WTC11 (cell line): ENCODE measurements at regions not wholly inside any gene's neighbourhood (a gene's known extent, or its start where the extent isn't known, plus 50 kb on each side); places are given as distances from the start of the nearest gene placed in this dataset.

Experiments used
- ATAC-seq: fragments of 200-7000 bp; cut with Tn5 transposase; 2 replicates; pipeline ENCODE4 v1.10.0; 2021; ENCODE audit warnings: mild to moderate bottlenecking, moderate library complexity
- CTCF ChIA-PET: fragments of 300-600 bp; sonication (Branson Sonifier 250); formaldehyde crosslinking; loops from one replicate; lab custom pipeline; 2021; ENCODE audit warnings: antibody characterized with exemption; lab: Charles Lee
- POLR2A ChIA-PET: fragments of 350-600 bp; sonication (Branson Sonifier 250); formaldehyde crosslinking; loops from one replicate; lab custom pipeline; 2021; ENCODE audit warnings: antibody characterized with exemption; lab: Charles Lee
- DNase-seq: peaks from one replicate; pipeline ENCODE4 v3.0.0; 2021; ENCODE audit warnings: low spot score
- H3K27ac Mint-ChIP-seq: 2 replicates; pipeline ENCODE4 v1.8.0; 2021; ENCODE audit warnings: mixed read lengths
- H3K27me3 Mint-ChIP-seq: 2 replicates; pipeline ENCODE4 v1.8.0; 2021; ENCODE audit warnings: low read depth, mild to moderate bottlenecking, moderate library complexity, mixed read lengths
- H3K36me3 Mint-ChIP-seq: 2 replicates; pipeline ENCODE4 v1.8.0; 2021; ENCODE audit warnings: mixed read lengths
- H3K4me1 Mint-ChIP-seq: 2 replicates; pipeline ENCODE4 v1.8.0; 2022; ENCODE audit warnings: mixed read lengths
- H3K4me3 Mint-ChIP-seq: 2 replicates; pipeline ENCODE4 v1.8.0; 2021; ENCODE audit warnings: mild to moderate bottlenecking, moderate library complexity, mixed read lengths
- H3K9me3 Mint-ChIP-seq: 2 replicates; pipeline ENCODE4 v1.8.0; 2021; ENCODE audit warnings: mixed read lengths
- ELF4 ChIP-seq: sonication (generic); formaldehyde crosslinking; IDR thresholded peaks from 2 replicates; pipeline ENCODE4 v1.8.1; 2022; ENCODE audit warnings: low read depth, mild to moderate bottlenecking, moderate library complexity, missing genetic modification reagents
- EMX1 ChIP-seq: fragments of 250-450 bp; sonication (Bioruptor Pico); IDR thresholded peaks from 2 replicates; pipeline ENCODE4 v1.8.0; 2021; ENCODE audit warnings: mild to moderate bottlenecking
- ETV6 ChIP-seq: sonication (generic); formaldehyde crosslinking; IDR thresholded peaks from 2 replicates; pipeline ENCODE4 v1.8.1; 2022; ENCODE audit warnings: mild to moderate bottlenecking, missing genetic modification reagents
- FOXK1 ChIP-seq: sonication (generic); formaldehyde crosslinking; IDR thresholded peaks from 2 replicates; pipeline ENCODE4 v1.8.0; 2022; ENCODE audit warnings: mild to moderate bottlenecking, moderate library complexity, missing genetic modification reagents
- FOXP1 ChIP-seq: sonication (generic); formaldehyde crosslinking; IDR thresholded peaks from 2 replicates; pipeline ENCODE4 v1.8.0; 2022; ENCODE audit warnings: missing genetic modification reagents, mild to moderate bottlenecking, moderate library complexity, borderline replicate concordance
- JUN ChIP-seq: sonication (generic); formaldehyde crosslinking; IDR thresholded peaks from 2 replicates; pipeline ENCODE4 v1.8.0; 2023; ENCODE audit warnings: mild to moderate bottlenecking, missing genetic modification reagents
- MYBL2 ChIP-seq: sonication (generic); formaldehyde crosslinking; IDR thresholded peaks from 2 replicates; pipeline ENCODE4 v1.8.1; 2023; ENCODE audit warnings: mild to moderate bottlenecking, moderate library complexity, missing genetic modification reagents
- NR1H2 ChIP-seq: sonication (generic); formaldehyde crosslinking; IDR thresholded peaks from 2 replicates; pipeline ENCODE4 v1.9.0; 2021; ENCODE audit warnings: mild to moderate bottlenecking, moderate library complexity, missing genetic modification reagents
- OVOL2 ChIP-seq: fragments of 250-450 bp; sonication (Bioruptor Pico); IDR thresholded peaks from 2 replicates; pipeline ENCODE4 v1.9.0; 2021; ENCODE audit warnings: mild to moderate bottlenecking, borderline replicate concordance
- SMAD3 ChIP-seq: sonication (generic); formaldehyde crosslinking; IDR thresholded peaks from 2 replicates; pipeline ENCODE4 v1.8.0; 2022; ENCODE audit warnings: missing genetic modification reagents, mild to moderate bottlenecking, borderline replicate concordance
- ZNF232 ChIP-seq: sonication (generic); formaldehyde crosslinking; IDR thresholded peaks from 2 replicates; pipeline ENCODE4 v1.8.0; 2022; ENCODE audit warnings: mild to moderate bottlenecking, missing genetic modification reagents
- ZNF671 ChIP-seq: fragments of 250-450 bp; sonication (Bioruptor Pico); IDR thresholded peaks from 2 replicates; pipeline ENCODE4 v1.8.0; 2021; ENCODE audit warnings: mild to moderate bottlenecking
- TF ChIP-seq, protein P1 (sequence below): sonication (generic); formaldehyde crosslinking; IDR thresholded peaks from 2 replicates; pipeline ENCODE4 v1.8.1; 2023; ENCODE audit warnings: mild to moderate bottlenecking, moderate library complexity, missing genetic modification reagents
- TF ChIP-seq, protein P2 (sequence below): sonication (generic); formaldehyde crosslinking; IDR thresholded peaks from 2 replicates; pipeline ENCODE4 v1.8.1; 2023; ENCODE audit warnings: mild to moderate bottlenecking, missing genetic modification reagents
- TF ChIP-seq, protein P3 (sequence below): fragments of 250-450 bp; sonication (Bioruptor Pico); IDR thresholded peaks from 2 replicates; pipeline ENCODE4 v1.9.0; 2021; ENCODE audit warnings: mild to moderate bottlenecking, borderline replicate concordance
- TF ChIP-seq, protein P4 (sequence below): fragments of 250-450 bp; sonication (Bioruptor Pico); IDR thresholded peaks from 2 replicates; pipeline ENCODE4 v1.9.0; 2021; ENCODE audit warnings: mild to moderate bottlenecking
- TF ChIP-seq, protein P5 (sequence below): sonication (generic); formaldehyde crosslinking; conservative IDR thresholded peaks from 2 replicates; pipeline ENCODE4 v1.8.1; 2022; ENCODE audit warnings: mild to moderate bottlenecking, missing genetic modification reagents
- TF ChIP-seq, protein P6 (sequence below): sonication (generic); formaldehyde crosslinking; conservative IDR thresholded peaks from 2 replicates; pipeline ENCODE4 v1.8.1; 2023; ENCODE audit warnings: mild to moderate bottlenecking, low read depth, missing genetic modification reagents, moderate library complexity
- TF ChIP-seq, protein P7 (sequence below): fragments of 250-450 bp; sonication (Bioruptor Pico); IDR thresholded peaks from 2 replicates; pipeline ENCODE4 v1.9.0; 2021; ENCODE audit warnings: moderate library complexity, mild to moderate bottlenecking, inconsistent platforms, borderline replicate concordance

DNA sequence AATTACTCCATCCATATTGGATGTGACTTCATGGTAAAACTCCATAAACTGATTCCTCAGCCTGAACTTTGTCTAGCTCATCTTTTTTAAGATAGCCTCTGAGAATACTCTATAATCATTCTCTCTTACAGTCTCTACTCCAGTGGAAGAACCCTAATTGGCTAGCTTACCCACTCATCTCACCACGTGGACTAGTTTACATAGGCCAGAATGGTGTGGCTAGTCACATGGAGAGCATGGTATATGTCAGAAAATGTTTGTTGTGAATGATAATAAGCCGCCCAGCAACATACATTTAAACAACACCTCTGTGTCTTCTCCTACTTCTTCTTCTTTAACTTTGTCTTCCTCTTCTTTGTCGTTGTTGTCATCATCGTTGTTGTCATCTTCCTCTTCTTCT is 389.2 kb upstream of the LRRC3B start:
- POLR2A ChIA-PET, result no interaction called here
- no peaks in the 10 kb centered on the region for H3K27me3 Mint-ChIP-seq

More for the DNA sequence above, 389.2 kb upstream of the LRRC3B start:
- Mint-ChIP-seq H3K27ac (no peak overlapping the region), H3K36me3 (no peaks in the 10 kb centered on the region), H3K4me3 (no peak overlapping the region), H3K9me3 (peaks cover 2% of the 10 kb centered on the region; the same call in 1 of the 2 replicates), H3K4me1 (0 out of 2 replicates have a peak, but pooled peaks cover 2% of the 10 kb centered on the region)
- CTCF ChIA-PET, result no interaction called here
- TF ChIP-seq OVOL2 (CRISPR knock-in tag), result no peak
- no peak for TF ChIP-seq ZNF671 (CRISPR knock-in tag)
- TF ChIP-seq NR1H2, result no peak
- TF ChIP-seq ETV6 (CRISPR knock-in tag), result no peak
- no peak for TF ChIP-seq MYBL2 (CRISPR knock-in tag)
- no peak for TF ChIP-seq EMX1
- TF ChIP-seq, protein P1, sequence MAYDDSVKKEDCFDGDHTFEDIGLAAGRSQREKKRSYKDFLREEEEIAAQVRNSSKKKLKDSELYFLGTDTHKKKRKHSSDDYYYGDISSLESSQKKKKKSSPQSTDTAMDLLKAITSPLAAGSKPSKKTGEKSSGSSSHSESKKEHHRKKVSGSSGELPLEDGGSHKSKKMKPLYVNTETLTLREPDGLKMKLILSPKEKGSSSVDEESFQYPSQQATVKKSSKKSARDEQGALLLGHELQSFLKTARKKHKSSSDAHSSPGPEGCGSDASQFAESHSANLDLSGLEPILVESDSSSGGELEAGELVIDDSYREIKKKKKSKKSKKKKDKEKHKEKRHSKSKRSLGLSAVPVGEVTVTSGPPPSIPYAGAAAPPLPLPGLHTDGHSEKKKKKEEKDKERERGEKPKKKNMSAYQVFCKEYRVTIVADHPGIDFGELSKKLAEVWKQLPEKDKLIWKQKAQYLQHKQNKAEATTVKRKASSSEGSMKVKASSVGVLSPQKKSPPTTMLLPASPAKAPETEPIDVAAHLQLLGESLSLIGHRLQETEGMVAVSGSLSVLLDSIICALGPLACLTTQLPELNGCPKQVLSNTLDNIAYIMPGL (CRISPR knock-in tag), result no peak
- TF ChIP-seq FOXP1 (CRISPR knock-in tag), result no peak
- no peak for TF ChIP-seq FOXK1 (CRISPR knock-in tag)
- no peak for TF ChIP-seq ELF4 (CRISPR knock-in tag)
- TF ChIP-seq, protein P2, sequence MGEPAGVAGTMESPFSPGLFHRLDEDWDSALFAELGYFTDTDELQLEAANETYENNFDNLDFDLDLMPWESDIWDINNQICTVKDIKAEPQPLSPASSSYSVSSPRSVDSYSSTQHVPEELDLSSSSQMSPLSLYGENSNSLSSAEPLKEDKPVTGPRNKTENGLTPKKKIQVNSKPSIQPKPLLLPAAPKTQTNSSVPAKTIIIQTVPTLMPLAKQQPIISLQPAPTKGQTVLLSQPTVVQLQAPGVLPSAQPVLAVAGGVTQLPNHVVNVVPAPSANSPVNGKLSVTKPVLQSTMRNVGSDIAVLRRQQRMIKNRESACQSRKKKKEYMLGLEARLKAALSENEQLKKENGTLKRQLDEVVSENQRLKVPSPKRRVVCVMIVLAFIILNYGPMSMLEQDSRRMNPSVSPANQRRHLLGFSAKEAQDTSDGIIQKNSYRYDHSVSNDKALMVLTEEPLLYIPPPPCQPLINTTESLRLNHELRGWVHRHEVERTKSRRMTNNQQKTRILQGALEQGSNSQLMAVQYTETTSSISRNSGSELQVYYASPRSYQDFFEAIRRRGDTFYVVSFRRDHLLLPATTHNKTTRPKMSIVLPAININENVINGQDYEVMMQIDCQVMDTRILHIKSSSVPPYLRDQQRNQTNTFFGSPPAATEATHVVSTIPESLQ (CRISPR knock-in tag), result no peak
- TF ChIP-seq, protein P3, sequence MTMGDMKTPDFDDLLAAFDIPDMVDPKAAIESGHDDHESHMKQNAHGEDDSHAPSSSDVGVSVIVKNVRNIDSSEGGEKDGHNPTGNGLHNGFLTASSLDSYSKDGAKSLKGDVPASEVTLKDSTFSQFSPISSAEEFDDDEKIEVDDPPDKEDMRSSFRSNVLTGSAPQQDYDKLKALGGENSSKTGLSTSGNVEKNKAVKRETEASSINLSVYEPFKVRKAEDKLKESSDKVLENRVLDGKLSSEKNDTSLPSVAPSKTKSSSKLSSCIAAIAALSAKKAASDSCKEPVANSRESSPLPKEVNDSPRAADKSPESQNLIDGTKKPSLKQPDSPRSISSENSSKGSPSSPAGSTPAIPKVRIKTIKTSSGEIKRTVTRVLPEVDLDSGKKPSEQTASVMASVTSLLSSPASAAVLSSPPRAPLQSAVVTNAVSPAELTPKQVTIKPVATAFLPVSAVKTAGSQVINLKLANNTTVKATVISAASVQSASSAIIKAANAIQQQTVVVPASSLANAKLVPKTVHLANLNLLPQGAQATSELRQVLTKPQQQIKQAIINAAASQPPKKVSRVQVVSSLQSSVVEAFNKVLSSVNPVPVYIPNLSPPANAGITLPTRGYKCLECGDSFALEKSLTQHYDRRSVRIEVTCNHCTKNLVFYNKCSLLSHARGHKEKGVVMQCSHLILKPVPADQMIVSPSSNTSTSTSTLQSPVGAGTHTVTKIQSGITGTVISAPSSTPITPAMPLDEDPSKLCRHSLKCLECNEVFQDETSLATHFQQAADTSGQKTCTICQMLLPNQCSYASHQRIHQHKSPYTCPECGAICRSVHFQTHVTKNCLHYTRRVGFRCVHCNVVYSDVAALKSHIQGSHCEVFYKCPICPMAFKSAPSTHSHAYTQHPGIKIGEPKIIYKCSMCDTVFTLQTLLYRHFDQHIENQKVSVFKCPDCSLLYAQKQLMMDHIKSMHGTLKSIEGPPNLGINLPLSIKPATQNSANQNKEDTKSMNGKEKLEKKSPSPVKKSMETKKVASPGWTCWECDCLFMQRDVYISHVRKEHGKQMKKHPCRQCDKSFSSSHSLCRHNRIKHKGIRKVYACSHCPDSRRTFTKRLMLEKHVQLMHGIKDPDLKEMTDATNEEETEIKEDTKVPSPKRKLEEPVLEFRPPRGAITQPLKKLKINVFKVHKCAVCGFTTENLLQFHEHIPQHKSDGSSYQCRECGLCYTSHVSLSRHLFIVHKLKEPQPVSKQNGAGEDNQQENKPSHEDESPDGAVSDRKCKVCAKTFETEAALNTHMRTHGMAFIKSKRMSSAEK, result no peak
- TF ChIP-seq, protein P4, sequence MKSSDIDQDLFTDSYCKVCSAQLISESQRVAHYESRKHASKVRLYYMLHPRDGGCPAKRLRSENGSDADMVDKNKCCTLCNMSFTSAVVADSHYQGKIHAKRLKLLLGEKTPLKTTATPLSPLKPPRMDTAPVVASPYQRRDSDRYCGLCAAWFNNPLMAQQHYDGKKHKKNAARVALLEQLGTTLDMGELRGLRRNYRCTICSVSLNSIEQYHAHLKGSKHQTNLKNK (CRISPR knock-in tag), result no peak
- TF ChIP-seq, protein P5, sequence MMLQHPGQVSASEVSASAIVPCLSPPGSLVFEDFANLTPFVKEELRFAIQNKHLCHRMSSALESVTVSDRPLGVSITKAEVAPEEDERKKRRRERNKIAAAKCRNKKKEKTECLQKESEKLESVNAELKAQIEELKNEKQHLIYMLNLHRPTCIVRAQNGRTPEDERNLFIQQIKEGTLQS (CRISPR knock-in tag), result no peak
- TF ChIP-seq SMAD3 (CRISPR knock-in tag), result no peak
- TF ChIP-seq, protein P6, sequence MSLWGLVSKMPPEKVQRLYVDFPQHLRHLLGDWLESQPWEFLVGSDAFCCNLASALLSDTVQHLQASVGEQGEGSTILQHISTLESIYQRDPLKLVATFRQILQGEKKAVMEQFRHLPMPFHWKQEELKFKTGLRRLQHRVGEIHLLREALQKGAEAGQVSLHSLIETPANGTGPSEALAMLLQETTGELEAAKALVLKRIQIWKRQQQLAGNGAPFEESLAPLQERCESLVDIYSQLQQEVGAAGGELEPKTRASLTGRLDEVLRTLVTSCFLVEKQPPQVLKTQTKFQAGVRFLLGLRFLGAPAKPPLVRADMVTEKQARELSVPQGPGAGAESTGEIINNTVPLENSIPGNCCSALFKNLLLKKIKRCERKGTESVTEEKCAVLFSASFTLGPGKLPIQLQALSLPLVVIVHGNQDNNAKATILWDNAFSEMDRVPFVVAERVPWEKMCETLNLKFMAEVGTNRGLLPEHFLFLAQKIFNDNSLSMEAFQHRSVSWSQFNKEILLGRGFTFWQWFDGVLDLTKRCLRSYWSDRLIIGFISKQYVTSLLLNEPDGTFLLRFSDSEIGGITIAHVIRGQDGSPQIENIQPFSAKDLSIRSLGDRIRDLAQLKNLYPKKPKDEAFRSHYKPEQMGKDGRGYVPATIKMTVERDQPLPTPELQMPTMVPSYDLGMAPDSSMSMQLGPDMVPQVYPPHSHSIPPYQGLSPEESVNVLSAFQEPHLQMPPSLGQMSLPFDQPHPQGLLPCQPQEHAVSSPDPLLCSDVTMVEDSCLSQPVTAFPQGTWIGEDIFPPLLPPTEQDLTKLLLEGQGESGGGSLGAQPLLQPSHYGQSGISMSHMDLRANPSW (CRISPR knock-in tag), result no peak
- no peak for TF ChIP-seq ZNF232 (CRISPR knock-in tag)
- no peak for TF ChIP-seq JUN (CRISPR knock-in tag)
- TF ChIP-seq, protein P7, sequence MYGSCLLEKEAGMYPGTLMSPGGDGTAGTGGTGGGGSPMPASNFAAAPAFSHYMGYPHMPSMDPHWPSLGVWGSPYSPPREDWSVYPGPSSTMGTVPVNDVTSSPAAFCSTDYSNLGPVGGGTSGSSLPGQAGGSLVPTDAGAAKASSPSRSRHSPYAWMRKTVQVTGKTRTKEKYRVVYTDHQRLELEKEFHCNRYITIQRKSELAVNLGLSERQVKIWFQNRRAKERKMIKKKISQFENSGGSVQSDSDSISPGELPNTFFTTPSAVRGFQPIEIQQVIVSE, result no peak
- no peak for ATAC-seq
- no peak for DNase-seq
